ENCODE measurements at regions not wholly inside any gene's neighbourhood (a gene's known extent, or its start where the extent isn't known, plus 50 kb on each side); places are given as distances from the start of the nearest gene placed in this dataset.

- TF ChIP-seq, protein P1, sequence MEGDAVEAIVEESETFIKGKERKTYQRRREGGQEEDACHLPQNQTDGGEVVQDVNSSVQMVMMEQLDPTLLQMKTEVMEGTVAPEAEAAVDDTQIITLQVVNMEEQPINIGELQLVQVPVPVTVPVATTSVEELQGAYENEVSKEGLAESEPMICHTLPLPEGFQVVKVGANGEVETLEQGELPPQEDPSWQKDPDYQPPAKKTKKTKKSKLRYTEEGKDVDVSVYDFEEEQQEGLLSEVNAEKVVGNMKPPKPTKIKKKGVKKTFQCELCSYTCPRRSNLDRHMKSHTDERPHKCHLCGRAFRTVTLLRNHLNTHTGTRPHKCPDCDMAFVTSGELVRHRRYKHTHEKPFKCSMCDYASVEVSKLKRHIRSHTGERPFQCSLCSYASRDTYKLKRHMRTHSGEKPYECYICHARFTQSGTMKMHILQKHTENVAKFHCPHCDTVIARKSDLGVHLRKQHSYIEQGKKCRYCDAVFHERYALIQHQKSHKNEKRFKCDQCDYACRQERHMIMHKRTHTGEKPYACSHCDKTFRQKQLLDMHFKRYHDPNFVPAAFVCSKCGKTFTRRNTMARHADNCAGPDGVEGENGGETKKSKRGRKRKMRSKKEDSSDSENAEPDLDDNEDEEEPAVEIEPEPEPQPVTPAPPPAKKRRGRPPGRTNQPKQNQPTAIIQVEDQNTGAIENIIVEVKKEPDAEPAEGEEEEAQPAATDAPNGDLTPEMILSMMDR (IDR thresholded peaks at IDR 0.05): no peak
- TF ChIP-seq POLR2A (IDR thresholded peaks at IDR 0.05): no peak
Measured at GRCh38 chr2:83282841-83283240, 1176.2 kb downstream of the SUCLG1 start.

Measured in testis (tissue), 2 donors.